Loucy (cell line): ENCODE measurements at regions not wholly inside any gene's neighbourhood (a gene's known extent, or its start where the extent isn't known, plus 50 kb on each side); places are given as distances from the start of the nearest gene placed in this dataset.

ENCODE experiments used
- H2AFZ ChIP-seq: fragments of 200-600 bp; sonication (generic); 2 replicates; pipeline ENCODE4 v1.6.0; 2016; ENCODE audit warnings: antibody characterized with exemption, mild to moderate bottlenecking, low read length, moderate library complexity
- H3F3A ChIP-seq: fragments of 200-600 bp; 2 replicates; pipeline ENCODE4 v1.6.0; 2016; ENCODE audit warnings: antibody characterized with exemption, low read depth, mild to moderate bottlenecking
- H3K27me3 ChIP-seq: fragments of 200-600 bp; sonication (generic); 2 replicates; pipeline ENCODE4 v1.6.1; 2014; ENCODE audit warnings: low read length, mild to moderate bottlenecking; ENCODE audit not compliant: insufficient read depth, poor library complexity, severe bottlenecking
- H3K36me3 ChIP-seq: fragments of 200-600 bp; sonication (generic); 2 replicates; pipeline ENCODE4 v1.6.1; 2016; ENCODE audit warnings: low read length; ENCODE audit not compliant: insufficient read depth
- H3K4me1 ChIP-seq: fragments of 200-600 bp; sonication (generic); 2 replicates; pipeline ENCODE4 v1.5.1; 2014; ENCODE audit warnings: low read length, mild to moderate bottlenecking; ENCODE audit not compliant: insufficient read depth, poor library complexity, severe bottlenecking
- H3K4me2 ChIP-seq: fragments of 200-600 bp; sonication (generic); 2 replicates; pipeline ENCODE4 v1.6.0; 2014; ENCODE audit warnings: antibody characterized with exemption, low read length, low read depth, mild to moderate bottlenecking; ENCODE audit not compliant: poor library complexity, severe bottlenecking
- H3K4me3 ChIP-seq: fragments of 200-600 bp; sonication (generic); 2 replicates; pipeline ENCODE4 v1.5.1; 2014; ENCODE audit warnings: low read length, mild to moderate bottlenecking, mixed read lengths; ENCODE audit not compliant: poor library complexity, severe bottlenecking
- H3K79me2 ChIP-seq: fragments of 200-600 bp; sonication (generic); 2 replicates; pipeline ENCODE4 v1.6.1; 2014; ENCODE audit warnings: low read length; ENCODE audit not compliant: insufficient read depth
- H3K9ac ChIP-seq: fragments of 200-600 bp; sonication (generic); 2 replicates; pipeline ENCODE4 v1.6.0; 2014; ENCODE audit warnings: mild to moderate bottlenecking, low read depth, low read length, moderate library complexity; ENCODE audit not compliant: poor library complexity, severe bottlenecking
- H3K9me2 ChIP-seq: fragments of 200-600 bp; sonication (generic); replicated peaks from 2 replicates; pipeline ENCODE4 v1.6.1; 2016; ENCODE audit warnings: low read depth, low read length, mixed read lengths
- H3K9me3 ChIP-seq: fragments of 200-600 bp; sonication (generic); 2 replicates; pipeline ENCODE4 v1.6.1; 2014; ENCODE audit warnings: mild to moderate bottlenecking, antibody characterized with exemption, low read length, low read depth; ENCODE audit not compliant: insufficient read depth
- H4K20me1 ChIP-seq: fragments of 200-600 bp; sonication (generic); 2 replicates; pipeline ENCODE4 v1.6.0; 2014; ENCODE audit warnings: antibody characterized with exemption, low read length, mild to moderate bottlenecking; ENCODE audit not compliant: insufficient read depth, poor library complexity, severe bottlenecking
- CTCF ChIP-seq: fragments of 200-600 bp; sonication (generic); conservative IDR thresholded peaks from 2 replicates; pipeline ENCODE4 v1.5.1; 2014; ENCODE audit warnings: mild to moderate bottlenecking, antibody characterized with exemption, low read length
- EZH2phosphoT487 ChIP-seq: fragments of 200-600 bp; IDR thresholded peaks from 2 replicates; pipeline ENCODE4 v1.6.1; 2018; ENCODE audit warnings: antibody characterized with exemption, mild to moderate bottlenecking, moderate library complexity, borderline replicate concordance

GRCh38 chr3:11721479-11721878 is 77.8 kb upstream of the VGLL4 start:
- Histone ChIP-seq H2AFZ (no peak overlapping the region), H3K4me2 (no peak overlapping the region), H4K20me1 (no peaks in the 10 kb centered on the region), H3F3A (no peaks in the 10 kb centered on the region), H3K9me2 (no peaks in the 10 kb centered on the region), H3K27me3 (peaks cover 6% of the 10 kb centered on the region), H3K4me3 (no peak overlapping the region), H3K4me1 (peaks cover 23% of the 10 kb centered on the region), H3K79me2 (no peaks in the 10 kb centered on the region), H3K9ac (no peak overlapping the region), H3K36me3 (no peaks in the 10 kb centered on the region), H3K9me3 (no peaks in the 10 kb centered on the region)
- no peak for TF ChIP-seq EZH2phosphoT487
- no peak for TF ChIP-seq CTCF

- H3K9me3 ChIP-seq = no peaks in the 10 kb centered on the region
- peak overlapping the region; percentile 78 for H3K4me3 ChIP-seq
- no peaks in the 10 kb centered on the region for H3K9me2 ChIP-seq
- H3K9ac ChIP-seq = no peak overlapping the region
- H2AFZ ChIP-seq = peak overlapping the region; percentile 88
- TF ChIP-seq EZH2phosphoT487 (no peak), CTCF (no peak)
- no peaks in the 10 kb centered on the region for H4K20me1 ChIP-seq
- no peaks in the 10 kb centered on the region for H3F3A ChIP-seq
- peaks cover 23% of the 10 kb centered on the region for H3K4me1 ChIP-seq
- H3K79me2 ChIP-seq = no peaks in the 10 kb centered on the region
- peaks cover 6% of the 10 kb centered on the region for H3K27me3 ChIP-seq
- H3K4me2 ChIP-seq = peak overlapping the region; percentile 74
- no peaks in the 10 kb centered on the region for H3K36me3 ChIP-seq
Observed at GRCh38 chr3:11720917-11721411, 77.2 kb upstream of the VGLL4 start.

GRCh38 chr3:11720304-11720898 is 76.7 kb upstream of the VGLL4 start:
- H3K9ac ChIP-seq = peak overlapping the region; percentile 45

More at GRCh38 chr3:11720304-11720898, 76.7 kb upstream of the VGLL4 start:
- Histone ChIP-seq H3K9me2 (no peaks in the 10 kb centered on the region), H3F3A (no peaks in the 10 kb centered on the region), H3K4me3 (peak overlapping the region; percentile 78), H3K79me2 (no peaks in the 10 kb centered on the region), H3K9me3 (no peaks in the 10 kb centered on the region), H3K4me1 (peaks cover 23% of the 10 kb centered on the region), H3K4me2 (peak overlapping the region; percentile 74), H4K20me1 (no peaks in the 10 kb centered on the region), H3K36me3 (no peaks in the 10 kb centered on the region), H3K27me3 (peaks cover 6% of the 10 kb centered on the region), H2AFZ (peak overlapping the region; percentile 88)
- TF ChIP-seq EZH2phosphoT487 (no peak), CTCF (no peak)
